SU-DHL-6 (cell line): ENCODE measurements at regions not wholly inside any gene's neighbourhood (a gene's known extent, or its start where the extent isn't known, plus 50 kb on each side); places are given as distances from the start of the nearest gene placed in this dataset.

ENCODE experiments used
- CTCF ChIP-seq: fragments of 200-600 bp; sonication (generic); IDR thresholded peaks from one replicate; pipeline ENCODE4 v1.5.1; 2017; ENCODE audit warnings: antibody characterized with exemption, mild to moderate bottlenecking, low read length, moderate library complexity; ENCODE audit not compliant: insufficient read depth, poor library complexity, severe bottlenecking
- EZH2phosphoT487 ChIP-seq: fragments of 200-600 bp; sonication (generic), shearing (Covaris generic); conservative IDR thresholded peaks from 2 replicates; pipeline ENCODE4 v1.6.1; 2018; ENCODE audit warnings: mild to moderate bottlenecking, antibody characterized with exemption, low read length, moderate library complexity, mixed read lengths

- TF ChIP-seq CTCF, result no peak
- TF ChIP-seq EZH2phosphoT487, result no peak
Observed at GRCh38 chr11:122513997-122514396, 141.5 kb upstream of the UBASH3B start.
